SU-DHL-6 (cell line): ENCODE measurements at regions not wholly inside any gene's neighbourhood (a gene's known extent, or its start where the extent isn't known, plus 50 kb on each side); places are given as distances from the start of the nearest gene placed in this dataset.

Source experiments
- H2AFZ ChIP-seq: fragments of 200-600 bp; sonication (generic); 2 replicates; pipeline ENCODE4 v1.6.1; 2014; ENCODE audit warnings: low read depth, mild to moderate bottlenecking, moderate library complexity, mixed read lengths, antibody characterized with exemption, low read length; ENCODE audit not compliant: severe bottlenecking
- H3F3A ChIP-seq: fragments of 200-600 bp; shearing (Covaris generic); 2 replicates; pipeline ENCODE4 v1.6.0; 2016; ENCODE audit warnings: antibody characterized with exemption, mild to moderate bottlenecking; ENCODE audit not compliant: insufficient read depth
- H3K27ac ChIP-seq: fragments of 200-600 bp; sonication (generic); 2 replicates; pipeline ENCODE4 v1.5.1; 2016; ENCODE audit warnings: low read depth, mild to moderate bottlenecking, low read length, moderate library complexity, mixed read lengths
- H3K27me3 ChIP-seq: fragments of 200-600 bp; sonication (generic), shearing (Covaris generic); 2 replicates; pipeline ENCODE4 v1.6.0; 2014; ENCODE audit warnings: mild to moderate bottlenecking, low read length
- H3K36me3 ChIP-seq: fragments of 200-600 bp; sonication (generic); 2 replicates; pipeline ENCODE4 v1.6.1; 2014; ENCODE audit warnings: mild to moderate bottlenecking, low read length, mixed read lengths
- H3K4me2 ChIP-seq: fragments of 300-600, 200-600 bp; shearing (Covaris generic), sonication (generic); 2 replicates; pipeline ENCODE4 v1.6.0; 2014; ENCODE audit warnings: low read length, low read depth, mild to moderate bottlenecking; ENCODE audit not compliant: poor library complexity, severe bottlenecking
- H3K4me3 ChIP-seq: fragments of 200-600 bp; sonication (generic); 2 replicates; pipeline ENCODE4 v1.5.1; 2014; ENCODE audit warnings: antibody characterized with exemption, low read length, mild to moderate bottlenecking, mixed read lengths; ENCODE audit not compliant: insufficient read depth, poor library complexity, severe bottlenecking
- H3K79me2 ChIP-seq: fragments of 200-600 bp; sonication (generic); 2 replicates; pipeline ENCODE4 v1.6.1; 2014; ENCODE audit warnings: mild to moderate bottlenecking, low read length, moderate library complexity; ENCODE audit not compliant: insufficient read depth
- H3K9ac ChIP-seq: fragments of 200-600 bp; sonication (generic); 2 replicates; pipeline ENCODE4 v1.7.0; 2014; ENCODE audit warnings: mild to moderate bottlenecking, low read length
- H3K9me2 ChIP-seq: fragments of 200-600 bp; sonication (generic); replicated peaks from 2 replicates; pipeline ENCODE4 v1.6.1; 2014; ENCODE audit warnings: low read length; ENCODE audit not compliant: insufficient read depth
- H3K9me3 ChIP-seq: fragments of 200-600 bp; sonication (generic); 2 replicates; pipeline ENCODE4 v1.6.1; 2014; ENCODE audit warnings: low read length, mixed read lengths; ENCODE audit not compliant: insufficient read depth
- H4K20me1 ChIP-seq: fragments of 200-600 bp; sonication (generic); 2 replicates; pipeline ENCODE4 v1.6.1; 2014; ENCODE audit warnings: low read depth, mild to moderate bottlenecking, antibody characterized with exemption, low read length, moderate library complexity, mixed read lengths
- EZH2phosphoT487 ChIP-seq: fragments of 200-600 bp; sonication (generic), shearing (Covaris generic); conservative IDR thresholded peaks from 2 replicates; pipeline ENCODE4 v1.6.1; 2018; ENCODE audit warnings: mild to moderate bottlenecking, antibody characterized with exemption, low read length, moderate library complexity, mixed read lengths
- TF ChIP-seq, protein P1 (sequence below): fragments of 200-600 bp; sonication (generic); IDR thresholded peaks from one replicate; pipeline ENCODE4 v1.5.1; 2017; ENCODE audit warnings: antibody characterized with exemption, mild to moderate bottlenecking, low read length, moderate library complexity; ENCODE audit not compliant: insufficient read depth, poor library complexity, severe bottlenecking

DNA sequence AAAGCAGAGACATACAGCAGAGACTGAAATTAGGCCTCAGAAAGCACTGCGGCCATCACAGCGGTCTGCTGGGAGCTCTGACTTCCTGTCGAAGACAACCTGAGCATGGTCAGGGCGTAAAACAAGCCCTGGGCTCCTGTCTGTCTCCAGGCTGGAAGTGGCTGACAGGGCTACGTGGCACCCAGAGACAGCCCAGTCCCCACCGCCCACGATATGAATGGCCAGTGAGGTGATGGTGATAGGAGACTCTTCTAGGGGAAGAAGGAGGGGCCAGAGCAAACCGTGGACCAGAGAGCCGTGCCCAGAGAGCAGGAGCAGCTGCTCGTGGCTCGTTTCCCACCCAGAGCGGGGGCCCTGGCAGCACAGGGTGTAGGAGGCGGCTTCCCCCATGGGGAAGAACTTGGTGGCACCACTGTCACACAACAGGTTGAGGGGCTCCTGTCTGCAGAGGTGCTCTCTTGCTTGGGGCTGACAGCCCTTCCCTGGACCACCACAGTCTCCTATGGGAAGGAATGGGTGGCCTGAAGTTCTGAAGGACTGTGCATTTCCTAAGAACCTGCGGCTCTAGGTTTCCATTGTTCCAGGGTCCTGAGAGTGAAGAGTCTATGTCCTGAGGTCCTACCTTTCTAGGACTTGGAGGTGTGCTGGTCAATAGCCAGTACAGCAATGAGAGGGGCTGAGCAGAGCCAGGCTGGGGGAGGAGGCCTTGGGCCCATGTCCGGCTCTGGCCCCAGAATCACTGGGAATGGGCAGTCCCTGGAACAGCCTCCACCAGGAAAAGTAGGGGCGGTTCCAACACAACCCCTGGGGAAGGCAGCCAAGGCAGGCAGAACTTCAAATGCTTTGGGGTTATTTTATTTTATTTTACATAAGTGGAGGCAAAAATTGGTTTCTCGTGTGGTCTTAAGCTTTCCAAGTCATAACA lies 56.4 kb downstream of the BARX1 start:
- Histone ChIP-seq H3K9me3 (no peaks in the 10 kb centered on the region), H3K9ac (no peak overlapping the region), H3K27me3 (no peaks in the 10 kb centered on the region), H3K9me2 (no peaks in the 10 kb centered on the region), H2AFZ (no peak overlapping the region), H3K27ac (no peak overlapping the region), H3K4me2 (no peak overlapping the region), H4K20me1 (no peaks in the 10 kb centered on the region), H3K4me3 (no peak overlapping the region), H3K79me2 (no peaks in the 10 kb centered on the region), H3F3A (no peaks in the 10 kb centered on the region), H3K36me3 (no peaks in the 10 kb centered on the region)
- TF ChIP-seq, protein P1, sequence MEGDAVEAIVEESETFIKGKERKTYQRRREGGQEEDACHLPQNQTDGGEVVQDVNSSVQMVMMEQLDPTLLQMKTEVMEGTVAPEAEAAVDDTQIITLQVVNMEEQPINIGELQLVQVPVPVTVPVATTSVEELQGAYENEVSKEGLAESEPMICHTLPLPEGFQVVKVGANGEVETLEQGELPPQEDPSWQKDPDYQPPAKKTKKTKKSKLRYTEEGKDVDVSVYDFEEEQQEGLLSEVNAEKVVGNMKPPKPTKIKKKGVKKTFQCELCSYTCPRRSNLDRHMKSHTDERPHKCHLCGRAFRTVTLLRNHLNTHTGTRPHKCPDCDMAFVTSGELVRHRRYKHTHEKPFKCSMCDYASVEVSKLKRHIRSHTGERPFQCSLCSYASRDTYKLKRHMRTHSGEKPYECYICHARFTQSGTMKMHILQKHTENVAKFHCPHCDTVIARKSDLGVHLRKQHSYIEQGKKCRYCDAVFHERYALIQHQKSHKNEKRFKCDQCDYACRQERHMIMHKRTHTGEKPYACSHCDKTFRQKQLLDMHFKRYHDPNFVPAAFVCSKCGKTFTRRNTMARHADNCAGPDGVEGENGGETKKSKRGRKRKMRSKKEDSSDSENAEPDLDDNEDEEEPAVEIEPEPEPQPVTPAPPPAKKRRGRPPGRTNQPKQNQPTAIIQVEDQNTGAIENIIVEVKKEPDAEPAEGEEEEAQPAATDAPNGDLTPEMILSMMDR: no peak
- no peak for TF ChIP-seq EZH2phosphoT487

DNA sequence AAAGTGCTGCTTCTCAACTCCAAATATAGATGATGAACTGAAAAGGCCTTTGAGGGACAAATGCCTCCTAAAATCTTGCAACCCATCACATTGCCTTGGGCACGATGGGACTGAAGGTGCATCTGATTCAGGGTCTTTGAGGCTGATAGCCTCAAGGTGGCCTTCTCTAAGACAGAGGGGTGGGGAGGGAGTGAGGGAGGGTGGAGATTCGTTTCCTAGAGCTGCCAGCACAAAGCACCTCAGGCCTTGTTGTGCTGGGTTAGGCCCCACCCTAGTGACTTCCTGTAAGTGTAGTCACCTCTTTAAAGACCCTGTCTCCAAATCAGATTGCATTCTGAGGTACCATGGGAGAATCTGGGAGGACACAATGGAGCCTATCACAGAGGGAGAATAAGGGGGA lies 57.1 kb downstream of the BARX1 start:
- TF ChIP-seq, protein P1: no peak
- no peak for TF ChIP-seq EZH2phosphoT487
- Histone ChIP-seq H3K9me3 (peaks cover under 1% of the 10 kb centered on the region; the same call in 1 of the 2 replicates), H4K20me1 (no peaks in the 10 kb centered on the region), H3K9me2 (no peaks in the 10 kb centered on the region), H3K4me3 (no peak overlapping the region), H3K79me2 (no peaks in the 10 kb centered on the region), H3K4me2 (no peak overlapping the region), H3K27ac (no peak overlapping the region), H3K9ac (no peak overlapping the region), H3F3A (no peaks in the 10 kb centered on the region), H3K36me3 (no peaks in the 10 kb centered on the region), H3K27me3 (no peaks in the 10 kb centered on the region), H2AFZ (no peak overlapping the region)

DNA sequence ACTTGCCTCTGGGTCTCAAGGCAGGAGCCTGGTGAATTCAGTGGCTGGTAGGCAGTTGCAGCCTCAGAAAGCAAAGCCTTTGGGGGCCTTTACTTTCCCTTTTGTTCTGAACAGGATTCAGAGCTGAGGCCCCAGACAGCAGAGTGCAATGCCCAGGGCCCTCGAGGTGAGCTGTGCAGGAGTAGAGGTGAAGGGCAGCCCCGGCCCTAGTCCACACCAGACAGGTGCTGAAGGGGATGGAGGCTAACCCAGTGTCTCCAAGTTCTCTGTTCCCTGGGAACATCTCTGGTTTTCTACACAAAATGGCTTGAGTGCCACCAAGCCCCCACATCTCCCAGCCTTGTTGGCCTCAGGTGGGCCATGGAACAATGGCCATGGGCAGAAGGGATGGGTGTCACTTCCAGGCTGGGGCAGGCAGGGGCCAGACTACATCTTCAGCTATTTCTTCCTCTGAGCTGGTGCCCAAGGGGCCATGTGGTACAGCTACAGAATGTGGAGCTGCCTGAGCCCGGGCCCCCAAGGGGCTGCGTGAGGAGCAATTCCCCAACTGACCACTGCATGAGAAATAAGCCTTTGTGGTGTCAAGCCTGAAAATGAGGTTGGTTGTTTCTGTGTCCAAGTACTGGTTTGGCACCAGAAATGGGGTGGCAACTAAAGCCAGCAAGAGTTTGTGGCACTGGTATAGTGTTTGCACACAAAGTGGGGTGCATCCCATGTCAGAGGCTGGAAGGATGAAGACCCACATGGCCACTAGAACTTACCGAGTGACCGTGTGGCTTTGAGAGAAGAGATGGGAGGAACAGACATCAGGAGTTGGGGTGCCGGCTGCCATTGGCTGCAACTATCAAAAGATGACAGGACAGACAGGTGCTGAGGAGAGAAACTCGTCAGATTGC lies 57.8 kb downstream of the BARX1 start:
- Histone ChIP-seq H3F3A (no peaks in the 10 kb centered on the region), H3K9me3 (peaks cover 7% of the 10 kb centered on the region; the same call in 1 of the 2 replicates), H3K36me3 (no peaks in the 10 kb centered on the region), H3K9me2 (no peaks in the 10 kb centered on the region), H3K9ac (no peak overlapping the region), H3K4me3 (no peak overlapping the region), H3K79me2 (no peaks in the 10 kb centered on the region), H2AFZ (no peak overlapping the region), H3K27ac (no peak overlapping the region), H3K27me3 (no peaks in the 10 kb centered on the region), H4K20me1 (no peaks in the 10 kb centered on the region), H3K4me2 (no peak overlapping the region)
- TF ChIP-seq, protein P1: no peak
- TF ChIP-seq EZH2phosphoT487: no peak
